Endothelial cell of umbilical vein (primary cell): ENCODE measurements at regions not wholly inside any gene's neighbourhood (a gene's known extent, or its start where the extent isn't known, plus 50 kb on each side); places are given as distances from the start of the nearest gene placed in this dataset.

ENCODE experiments used
- CTCF ChIP-seq, 2 donors: IDR thresholded peaks; 1 replicate in 1 of 2; 2 replicates in 1 of 2; pipeline ENCODE4 v1.5.1; 2011; ENCODE audit warnings: low read length in 2 of 2, mild to moderate bottlenecking in 2 of 2, moderate library complexity in 2 of 2, control low read depth in 1 of 2, inconsistent platforms in 1 of 2, low read depth in 1 of 2; ENCODE audit not compliant: insufficient read depth in 1 of 2; ENCODE audit errors: extremely low read depth in 1 of 2
- EZH2 ChIP-seq: IDR thresholded peaks from 2 replicates; pipeline ENCODE4 v1.6.1; 2012; ENCODE audit warnings: borderline replicate concordance, low read depth, mild to moderate bottlenecking, moderate library complexity, low read length, inconsistent platforms; ENCODE audit not compliant: severe bottlenecking
- POLR2A ChIP-seq: IDR thresholded peaks from 2 replicates; pipeline ENCODE4 v1.6.1; 2012; ENCODE audit warnings: low read depth, mild to moderate bottlenecking, control low read depth, low read length
- POLR2AphosphoS5 ChIP-seq: IDR thresholded peaks from 2 replicates; pipeline ENCODE4 v1.6.1; 2012; ENCODE audit warnings: low read depth, mild to moderate bottlenecking, control low read depth, low read length, moderate library complexity; ENCODE audit not compliant: insufficient read depth

DNA sequence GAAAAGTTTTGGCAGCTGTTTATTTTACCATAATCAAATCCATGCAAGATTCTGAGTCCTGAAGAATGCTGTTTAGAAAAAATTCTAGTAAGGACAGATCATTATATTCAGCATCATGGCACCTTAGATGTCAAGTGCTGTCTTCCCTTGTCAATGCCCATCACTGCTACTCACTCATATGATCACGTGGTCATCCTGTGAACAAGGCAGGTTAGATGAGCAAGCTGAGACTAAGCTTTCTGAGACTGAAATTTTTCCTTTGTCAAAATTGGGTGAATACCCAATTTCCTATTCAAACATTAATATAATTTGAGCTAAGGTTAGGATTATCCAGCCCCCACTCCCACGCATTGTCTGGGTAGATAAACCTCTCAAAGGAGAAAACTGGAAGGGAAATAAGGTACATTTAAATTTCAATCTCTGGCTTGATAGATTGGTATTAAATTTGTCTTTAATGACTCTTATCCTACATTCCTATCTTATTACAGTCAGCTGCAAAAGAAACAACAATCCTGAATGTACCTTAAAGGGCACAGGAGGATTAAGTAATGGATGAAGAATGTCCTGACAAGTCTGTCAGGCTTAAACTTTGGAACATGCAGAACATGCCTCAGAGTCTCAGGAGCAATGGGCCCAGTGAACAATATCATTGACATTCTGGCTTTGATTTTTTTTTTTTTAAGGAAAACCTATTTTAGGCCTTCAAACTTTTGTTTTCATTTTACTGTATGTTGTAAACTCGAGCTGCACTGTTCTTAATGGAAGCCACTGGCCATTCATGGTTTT lies 148.7 kb upstream of the RANBP3L start:
- no peak for TF ChIP-seq CTCF (IDR thresholded peaks at IDR 0.05; ENCODE audit: extremely low read depth in 1 of 2, insufficient read depth in 1 of 2, low read depth in 1 of 2, low read length in 2 of 2)
- TF ChIP-seq POLR2AphosphoS5 = no peak
- no peak for TF ChIP-seq POLR2A
- no peak for TF ChIP-seq EZH2
